ENCODE measurements at regions not wholly inside any gene's neighbourhood (a gene's known extent, or its start where the extent isn't known, plus 50 kb on each side); places are given as distances from the start of the nearest gene placed in this dataset.

- H3K4me1 Mint-ChIP-seq = peaks cover 6% of the 10 kb centered on the region
- no peak overlapping the region for H3K27ac ChIP-seq (ENCODE audit: low read depth, low read length)
- H3K4me1 ChIP-seq (ENCODE audit: control insufficient read depth, insufficient read depth, low read length) = no peaks in the 10 kb centered on the region
- H3K4me3 Mint-ChIP-seq = no peak overlapping the region
- H3K36me3 Mint-ChIP-seq (ENCODE audit: low read depth) = no peaks in the 10 kb centered on the region
- no peak overlapping the region for H3K27ac Mint-ChIP-seq
- H3K4me3 ChIP-seq (ENCODE audit: low read length) = no peak overlapping the region
- no peaks in the 10 kb centered on the region for H3K27me3 Mint-ChIP-seq (ENCODE audit: insufficient read depth)
- H3K27me3 ChIP-seq (ENCODE audit: control insufficient read depth, insufficient read depth, low read length, poor library complexity, severe bottlenecking) = no peaks in the 10 kb centered on the region
- WGBS, 2 experiments (ENCODE audit: insufficient coverage in 1 of 2, insufficient read length in 1 of 2) = 70 to 98% methylated on average over 2 of the region's 2 CpGs
- no peaks in the 10 kb centered on the region for H3K9me3 ChIP-seq (ENCODE audit: control insufficient read depth, low read length)
- no peaks in the 10 kb centered on the region for H3K9me3 Mint-ChIP-seq
- no peak overlapping the region for H3K9ac ChIP-seq (ENCODE audit: extremely low read depth, low read length, poor library complexity, severe bottlenecking)
- TF ChIP-seq, protein P1, sequence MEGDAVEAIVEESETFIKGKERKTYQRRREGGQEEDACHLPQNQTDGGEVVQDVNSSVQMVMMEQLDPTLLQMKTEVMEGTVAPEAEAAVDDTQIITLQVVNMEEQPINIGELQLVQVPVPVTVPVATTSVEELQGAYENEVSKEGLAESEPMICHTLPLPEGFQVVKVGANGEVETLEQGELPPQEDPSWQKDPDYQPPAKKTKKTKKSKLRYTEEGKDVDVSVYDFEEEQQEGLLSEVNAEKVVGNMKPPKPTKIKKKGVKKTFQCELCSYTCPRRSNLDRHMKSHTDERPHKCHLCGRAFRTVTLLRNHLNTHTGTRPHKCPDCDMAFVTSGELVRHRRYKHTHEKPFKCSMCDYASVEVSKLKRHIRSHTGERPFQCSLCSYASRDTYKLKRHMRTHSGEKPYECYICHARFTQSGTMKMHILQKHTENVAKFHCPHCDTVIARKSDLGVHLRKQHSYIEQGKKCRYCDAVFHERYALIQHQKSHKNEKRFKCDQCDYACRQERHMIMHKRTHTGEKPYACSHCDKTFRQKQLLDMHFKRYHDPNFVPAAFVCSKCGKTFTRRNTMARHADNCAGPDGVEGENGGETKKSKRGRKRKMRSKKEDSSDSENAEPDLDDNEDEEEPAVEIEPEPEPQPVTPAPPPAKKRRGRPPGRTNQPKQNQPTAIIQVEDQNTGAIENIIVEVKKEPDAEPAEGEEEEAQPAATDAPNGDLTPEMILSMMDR (conservative IDR thresholded peaks at IDR 0.05) = no peak
- no peaks in the 10 kb centered on the region for H3K36me3 ChIP-seq (ENCODE audit: control insufficient read depth, insufficient read depth, low read length)
- no peak for DNase-seq
Observed at GRCh38 chr6:47366335-47366890, 56.7 kb upstream of the TNFRSF21 start.

DNA sequence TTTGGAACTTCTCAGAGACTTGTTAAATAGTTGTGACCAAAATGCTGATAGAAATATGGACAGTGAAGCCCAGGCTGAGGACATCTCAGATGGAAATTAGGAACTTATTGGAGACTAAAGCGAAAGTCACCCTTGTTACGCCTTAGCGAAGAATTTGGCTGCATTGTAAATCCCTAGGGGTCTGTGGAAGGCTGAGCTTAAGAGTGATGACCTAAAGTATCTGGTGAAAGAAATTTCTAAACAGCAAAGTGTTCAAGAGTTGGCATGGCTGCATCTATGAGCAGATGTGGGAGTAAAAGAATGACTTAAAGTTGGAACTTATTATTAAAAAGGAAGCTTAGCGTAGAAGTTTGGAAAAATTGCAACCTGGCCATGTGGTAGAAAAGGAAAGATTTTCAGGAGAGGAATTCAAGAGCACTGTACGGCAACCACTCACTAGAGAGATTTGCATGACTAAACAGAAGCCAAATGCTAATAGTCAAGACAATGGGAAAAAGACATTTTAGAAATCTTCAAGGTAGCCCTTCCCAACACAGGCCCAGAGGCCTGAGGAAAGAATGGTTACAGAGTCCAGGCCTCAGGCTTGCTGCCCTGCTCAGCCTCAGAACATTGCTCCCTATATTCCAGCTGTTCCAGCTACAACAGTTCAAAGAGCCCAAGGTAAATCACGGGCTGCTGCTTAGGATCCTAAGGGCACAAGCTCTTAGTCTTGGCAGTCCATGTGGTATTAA lies 61.6 kb upstream of the TNFRSF21 start:
- DNase-seq = no peak

GRCh38 chr6:47371870-47372255 lies 62.2 kb upstream of the TNFRSF21 start:
- no peaks in the 10 kb centered on the region for H3K36me3 Mint-ChIP-seq (ENCODE audit: low read depth)
- H3K4me1 Mint-ChIP-seq = peaks cover 3% of the 10 kb centered on the region
- H3K9me3 Mint-ChIP-seq = no peaks in the 10 kb centered on the region
- Histone ChIP-seq H3K27me3 (ENCODE audit: control insufficient read depth, insufficient read depth, low read length, poor library complexity, severe bottlenecking) (no peaks in the 10 kb centered on the region), H3K4me3 (ENCODE audit: low read length) (no peak overlapping the region), H3K27ac (ENCODE audit: low read depth, low read length) (no peak overlapping the region), H3K9me3 (ENCODE audit: control insufficient read depth, low read length) (no peaks in the 10 kb centered on the region), H3K4me1 (ENCODE audit: control insufficient read depth, insufficient read depth, low read length) (no peaks in the 10 kb centered on the region), H3K9ac (ENCODE audit: extremely low read depth, low read length, poor library complexity, severe bottlenecking) (no peak overlapping the region), H3K36me3 (ENCODE audit: control insufficient read depth, insufficient read depth, low read length) (no peaks in the 10 kb centered on the region)
- DNase-seq = no peak
- peaks cover 4% of the 10 kb centered on the region for H3K27me3 Mint-ChIP-seq (ENCODE audit: insufficient read depth)
- H3K27ac Mint-ChIP-seq = no peak overlapping the region
- no peak overlapping the region for H3K4me3 Mint-ChIP-seq
- TF ChIP-seq, protein P1 (conservative IDR thresholded peaks at IDR 0.05) = no peak

More for the DNA sequence above, 61.6 kb upstream of the TNFRSF21 start:
- H3K4me3 Mint-ChIP-seq = no peak overlapping the region
- no peaks in the 10 kb centered on the region for H3K27me3 ChIP-seq (ENCODE audit: control insufficient read depth, insufficient read depth, low read length, poor library complexity, severe bottlenecking)
- no peaks in the 10 kb centered on the region for H3K9me3 Mint-ChIP-seq
- peaks cover 3% of the 10 kb centered on the region for H3K4me1 Mint-ChIP-seq
- H3K27me3 Mint-ChIP-seq (ENCODE audit: insufficient read depth) = peaks cover 4% of the 10 kb centered on the region
- H3K36me3 Mint-ChIP-seq (ENCODE audit: low read depth) = no peaks in the 10 kb centered on the region
- 83 to 93% methylated on average over 6 of the region's 6 CpGs for WGBS, 2 experiments (ENCODE audit: insufficient coverage in 1 of 2, insufficient read length in 1 of 2)
- no peaks in the 10 kb centered on the region for H3K36me3 ChIP-seq (ENCODE audit: control insufficient read depth, insufficient read depth, low read length)
- H3K27ac Mint-ChIP-seq = no peak overlapping the region
- TF ChIP-seq, protein P1 (conservative IDR thresholded peaks at IDR 0.05) = no peak
- no peak overlapping the region for H3K4me3 ChIP-seq (ENCODE audit: low read length)
- no peaks in the 10 kb centered on the region for H3K4me1 ChIP-seq (ENCODE audit: control insufficient read depth, insufficient read depth, low read length)
- H3K9ac ChIP-seq (ENCODE audit: extremely low read depth, low read length, poor library complexity, severe bottlenecking) = no peak overlapping the region
- H3K9me3 ChIP-seq (ENCODE audit: control insufficient read depth, low read length) = no peaks in the 10 kb centered on the region
- H3K27ac ChIP-seq (ENCODE audit: low read depth, low read length) = no peak overlapping the region
